HG02678 (cell line): ENCODE measurements at regions not wholly inside any gene's neighbourhood (a gene's known extent, or its start where the extent isn't known, plus 50 kb on each side); places are given as distances from the start of the nearest gene placed in this dataset.

Experiments used
- ATAC-seq: cut with Tn5 transposase; IDR thresholded peaks from one replicate; pipeline ENCODE4 v1.9.1; 2021; ENCODE audit warnings: mild to moderate bottlenecking, moderate library complexity; ENCODE audit not compliant: unreplicated experiment

GRCh38 chr15:47470983-47471382 is 246.3 kb upstream of the SEMA6D start:
- no peak for ATAC-seq

- no peak for ATAC-seq
Measured at GRCh38 chr15:47473106-47473725, 244.1 kb upstream of the SEMA6D start.

- ATAC-seq, result no peak
Measured at GRCh38 chr15:47473832-47474231, 243.5 kb upstream of the SEMA6D start.

GRCh38 chr15:47475336-47475735 is 242.0 kb upstream of the SEMA6D start:
- ATAC-seq, result no peak

GRCh38 chr15:47477341-47477740 is 240.0 kb upstream of the SEMA6D start:
- no peak for ATAC-seq

GRCh38 chr15:47484059-47484458 is 233.2 kb upstream of the SEMA6D start:
- ATAC-seq, result no peak

GRCh38 chr15:47484997-47485396 is 232.3 kb upstream of the SEMA6D start:
- no peak for ATAC-seq

GRCh38 chr15:47485419-47485818 is 231.9 kb upstream of the SEMA6D start:
- ATAC-seq, result no peak

GRCh38 chr15:47486040-47486439 is 231.3 kb upstream of the SEMA6D start:
- no peak for ATAC-seq

- no peak for ATAC-seq
Measured at GRCh38 chr15:47492195-47492594, 225.1 kb upstream of the SEMA6D start.

- ATAC-seq, result no peak
Measured at GRCh38 chr15:47493357-47494247, 223.7 kb upstream of the SEMA6D start.

- no peak for ATAC-seq
Measured at GRCh38 chr15:47496343-47497185, 220.7 kb upstream of the SEMA6D start.

- no peak for ATAC-seq
Measured at GRCh38 chr15:47500842-47501241, 216.5 kb upstream of the SEMA6D start.

GRCh38 chr15:47502041-47502440 is 215.3 kb upstream of the SEMA6D start:
- ATAC-seq, result no peak

GRCh38 chr15:47503876-47504275 is 213.4 kb upstream of the SEMA6D start:
- no peak for ATAC-seq

GRCh38 chr15:47504624-47505256 is 212.6 kb upstream of the SEMA6D start:
- ATAC-seq, result no peak

- no peak for ATAC-seq
Measured at GRCh38 chr15:47505712-47506328, 211.5 kb upstream of the SEMA6D start.

GRCh38 chr15:47506329-47507100 is 210.8 kb upstream of the SEMA6D start:
- ATAC-seq, result no peak

- no peak for ATAC-seq
Measured at GRCh38 chr15:47507221-47507985, 209.9 kb upstream of the SEMA6D start.
